ENCODE measurements at regions not wholly inside any gene's neighbourhood (a gene's known extent, or its start where the extent isn't known, plus 50 kb on each side); places are given as distances from the start of the nearest gene placed in this dataset.

DNA sequence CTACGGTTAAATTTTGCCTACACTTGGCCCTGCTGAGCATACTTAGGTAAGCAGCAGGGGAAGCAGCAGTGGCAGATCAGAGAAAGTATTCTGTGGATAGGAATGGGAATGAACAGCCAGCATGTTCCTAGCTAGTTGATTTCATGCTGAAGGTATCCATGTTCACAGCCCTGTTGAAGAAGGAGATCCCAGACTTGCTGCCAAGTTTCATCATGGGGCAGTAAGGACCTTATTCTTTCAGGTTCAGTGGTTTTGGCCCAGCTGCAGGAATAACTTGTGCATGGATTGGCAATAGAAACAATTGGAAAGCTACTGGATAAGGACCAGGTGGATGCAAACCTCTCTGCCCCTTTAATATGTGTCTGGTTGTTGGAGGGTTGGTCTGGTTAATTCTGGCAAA lies 98.2 kb upstream of the TMEM178A start:
- no peak for TF ChIP-seq EZH2 (IDR thresholded peaks at IDR 0.05; ENCODE audit: borderline replicate concordance, low read depth, low read length, poor library complexity, severe bottlenecking)
- TF ChIP-seq, protein P1, sequence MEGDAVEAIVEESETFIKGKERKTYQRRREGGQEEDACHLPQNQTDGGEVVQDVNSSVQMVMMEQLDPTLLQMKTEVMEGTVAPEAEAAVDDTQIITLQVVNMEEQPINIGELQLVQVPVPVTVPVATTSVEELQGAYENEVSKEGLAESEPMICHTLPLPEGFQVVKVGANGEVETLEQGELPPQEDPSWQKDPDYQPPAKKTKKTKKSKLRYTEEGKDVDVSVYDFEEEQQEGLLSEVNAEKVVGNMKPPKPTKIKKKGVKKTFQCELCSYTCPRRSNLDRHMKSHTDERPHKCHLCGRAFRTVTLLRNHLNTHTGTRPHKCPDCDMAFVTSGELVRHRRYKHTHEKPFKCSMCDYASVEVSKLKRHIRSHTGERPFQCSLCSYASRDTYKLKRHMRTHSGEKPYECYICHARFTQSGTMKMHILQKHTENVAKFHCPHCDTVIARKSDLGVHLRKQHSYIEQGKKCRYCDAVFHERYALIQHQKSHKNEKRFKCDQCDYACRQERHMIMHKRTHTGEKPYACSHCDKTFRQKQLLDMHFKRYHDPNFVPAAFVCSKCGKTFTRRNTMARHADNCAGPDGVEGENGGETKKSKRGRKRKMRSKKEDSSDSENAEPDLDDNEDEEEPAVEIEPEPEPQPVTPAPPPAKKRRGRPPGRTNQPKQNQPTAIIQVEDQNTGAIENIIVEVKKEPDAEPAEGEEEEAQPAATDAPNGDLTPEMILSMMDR (conservative IDR thresholded peaks at IDR 0.05; ENCODE audit: low read depth, low read length): no peak

Measured in A673 (cell line).